ENCODE measurements at regions not wholly inside any gene's neighbourhood (a gene's known extent, or its start where the extent isn't known, plus 50 kb on each side); places are given as distances from the start of the nearest gene placed in this dataset.

- H4K20me1 ChIP-seq (ENCODE audit: insufficient read depth, low read length), result no peaks in the 10 kb centered on the region
- TF ChIP-seq ZFX (CRISPR knock-in tag; IDR thresholded peaks at IDR 0.05; ENCODE audit: low read depth) (no peak), ZNF318 (CRISPR knock-in tag; IDR thresholded peaks at IDR 0.05) (no peak), RFXAP (CRISPR knock-in tag; IDR thresholded peaks at IDR 0.05; ENCODE audit: borderline replicate concordance) (no peak), ZNF549 (CRISPR knock-in tag; IDR thresholded peaks at IDR 0.05) (no peak), HMG20B (CRISPR knock-in tag; conservative IDR thresholded peaks at IDR 0.05) (no peak)
- in situ Hi-C loops (cut with HindIII; ENCODE audit: extremely low pct_ligation_motif_present, low pct_unique_long_range_greater_than_20kb) (no loop called here), intact Hi-C loops (cut with micrococcal nuclease; ENCODE audit: unreplicated experiment) (no loop called here)
- no peak overlapping the region for H2AFZ ChIP-seq (ENCODE audit: low read length)
- no peak overlapping the region for H3K27ac ChIP-seq (ENCODE audit: extremely low read length, insufficient read depth, low read length)
- no peak for DNase-seq (ENCODE audit: low spot score)
- no peaks in the 10 kb centered on the region for H3K4me1 ChIP-seq (ENCODE audit: insufficient read depth, low read length)
- no TSS peak for BruUV-seq (replicated peaks)
- H3K36me3 ChIP-seq (replicated peaks in 1 of 2; ENCODE audit: control insufficient read depth in 1 of 2, insufficient read depth in 2 of 2, low read length in 2 of 2), result no peaks in the 10 kb centered on the region
- WGBS (ENCODE audit: low lambda C conversion rate), result 19% methylated on average over 6 of the region's 6 CpGs
- peaks cover 0 to 10% of the 10 kb centered on the region in 2 experiments; a peak in 2 of 5 replicates for H3K27me3 ChIP-seq (ENCODE audit: control insufficient read depth in 1 of 2, insufficient read depth in 2 of 2, low read length in 2 of 2)
- no peak overlapping the region for H3K9ac ChIP-seq (ENCODE audit: insufficient read depth, low read depth, low read length)
- CTCF ChIA-PET (ENCODE audit: low intra/inter-chr PET ratio, low total read pairs), result no interaction called here
- no peak for FAIRE-seq
- POLR2A ChIA-PET, result no interaction called here
- H3K4me2 ChIP-seq (ENCODE audit: low read depth, low read length), result no peak overlapping the region
- no peaks in the 10 kb centered on the region for H3K79me2 ChIP-seq (ENCODE audit: insufficient read depth, low read length)
- no peak for ATAC-seq
- no peaks in the 10 kb centered on the region for H3K9me3 ChIP-seq (ENCODE audit: low read length)
- no peak overlapping the region for H3K4me3 ChIP-seq (replicated peaks in 1 of 3; ENCODE audit: insufficient read depth in 1 of 3, low read depth in 2 of 3, low read length in 3 of 3)
Measured at GRCh38 chr16:17635183-17635582, 164.4 kb upstream of the XYLT1 start.

Measured in HepG2 (cell line).